HL-60 (cell line): ENCODE measurements at regions not wholly inside any gene's neighbourhood (a gene's known extent, or its start where the extent isn't known, plus 50 kb on each side); places are given as distances from the start of the nearest gene placed in this dataset.

Source experiments
- DNase-seq, 2 experiments: peaks; one replicate each; pipeline ENCODE4 v3.0.0-alpha.2; 2010 to 2020; ENCODE audit warnings: low read depth in 1 of 2, low spot score in 1 of 2
- H3K27ac ChIP-seq: fragments of 250-450 bp; sonication (Bioruptor Pico); replicated peaks from 2 replicates; pipeline ENCODE4 v1.5.1; 2020; ENCODE audit warnings: mild to moderate bottlenecking, moderate library complexity
- H3K27me3 ChIP-seq: fragments of 250-450 bp; sonication (Bioruptor Pico); 2 replicates; pipeline ENCODE4 v1.5.1; 2021; ENCODE audit warnings: mild to moderate bottlenecking, moderate library complexity; ENCODE audit not compliant: insufficient read depth, poor library complexity, severe bottlenecking
- H3K4me3 ChIP-seq: replicated peaks from 2 replicates; pipeline ENCODE4 v1.5.1; 2011; ENCODE audit warnings: mild to moderate bottlenecking, control low read depth, low read length; ENCODE audit not compliant: insufficient read depth
- CTCF ChIP-seq: IDR thresholded peaks from one replicate; pipeline ENCODE4 v1.5.1; 2011; ENCODE audit warnings: low read length, control low read depth, inconsistent platforms; ENCODE audit not compliant: insufficient read depth
- GABPA ChIP-seq: IDR thresholded peaks from 2 replicates; pipeline ENCODE4 v1.6.1; 2012; ENCODE audit warnings: low read depth
- POLR2AphosphoS5 ChIP-seq: IDR thresholded peaks from 2 replicates; pipeline ENCODE4 v1.6.1; 2012; ENCODE audit warnings: low read depth
- SPI1 ChIP-seq: IDR thresholded peaks from 2 replicates; pipeline ENCODE4 v1.6.1; 2012; ENCODE audit warnings: low read depth, mild to moderate bottlenecking, borderline replicate concordance
- TF ChIP-seq, protein P1 (sequence below): IDR thresholded peaks from 2 replicates; pipeline ENCODE4 v1.6.1; 2012; ENCODE audit warnings: low read depth; ENCODE audit not compliant: insufficient replicate concordance

DNA sequence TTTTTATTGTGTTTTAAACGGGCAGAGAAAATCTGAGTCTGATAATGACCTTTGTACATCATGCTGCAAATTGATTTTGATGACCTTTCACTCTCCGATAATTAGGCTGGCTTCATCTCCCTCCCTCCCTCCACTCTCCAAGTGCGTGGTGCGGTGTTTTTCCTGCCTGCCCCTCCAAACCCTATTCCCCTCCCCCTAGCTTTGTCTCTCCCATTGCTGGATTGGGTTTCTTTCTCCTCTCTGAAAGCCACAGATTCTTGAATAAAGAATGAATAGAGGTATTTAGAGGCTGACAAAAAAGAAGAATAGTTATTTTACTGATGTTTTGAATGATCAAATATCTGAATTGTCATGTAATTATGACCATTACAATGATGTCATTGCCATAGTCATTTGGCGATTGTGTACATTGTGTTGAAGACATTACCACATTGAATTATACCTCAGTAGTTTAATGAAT is 571.1 kb upstream of the ZNF608 start:
- H3K27ac ChIP-seq: no peak overlapping the region

DNA sequence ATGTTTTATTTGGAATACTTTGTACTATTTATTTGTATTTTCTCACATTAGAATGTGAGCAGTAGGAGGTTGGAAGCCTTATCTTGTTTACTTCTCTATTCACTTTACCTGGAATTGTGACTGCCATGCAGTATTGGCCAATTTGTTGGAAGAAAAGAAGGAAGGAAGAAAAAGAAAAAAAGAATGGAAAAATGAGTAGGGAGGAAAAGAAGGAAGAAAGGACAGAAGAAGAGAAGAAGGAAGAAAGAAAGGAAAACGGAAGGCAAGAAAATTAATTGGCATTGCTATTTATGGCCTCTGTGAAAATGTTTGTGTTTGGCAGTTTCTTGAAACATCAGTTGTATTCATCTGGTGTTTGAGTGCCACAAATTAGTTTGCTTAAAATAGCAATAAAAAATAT is 575.2 kb upstream of the ZNF608 start:
- DNase-seq: no peak
- Histone ChIP-seq H3K4me3 (no peak overlapping the region), H3K27ac (no peak overlapping the region), H3K27me3 (no peaks in the 10 kb centered on the region)
- TF ChIP-seq CTCF (no peak), POLR2AphosphoS5 (no peak), SPI1 (no peak), GABPA (no peak)
- TF ChIP-seq, protein P1, sequence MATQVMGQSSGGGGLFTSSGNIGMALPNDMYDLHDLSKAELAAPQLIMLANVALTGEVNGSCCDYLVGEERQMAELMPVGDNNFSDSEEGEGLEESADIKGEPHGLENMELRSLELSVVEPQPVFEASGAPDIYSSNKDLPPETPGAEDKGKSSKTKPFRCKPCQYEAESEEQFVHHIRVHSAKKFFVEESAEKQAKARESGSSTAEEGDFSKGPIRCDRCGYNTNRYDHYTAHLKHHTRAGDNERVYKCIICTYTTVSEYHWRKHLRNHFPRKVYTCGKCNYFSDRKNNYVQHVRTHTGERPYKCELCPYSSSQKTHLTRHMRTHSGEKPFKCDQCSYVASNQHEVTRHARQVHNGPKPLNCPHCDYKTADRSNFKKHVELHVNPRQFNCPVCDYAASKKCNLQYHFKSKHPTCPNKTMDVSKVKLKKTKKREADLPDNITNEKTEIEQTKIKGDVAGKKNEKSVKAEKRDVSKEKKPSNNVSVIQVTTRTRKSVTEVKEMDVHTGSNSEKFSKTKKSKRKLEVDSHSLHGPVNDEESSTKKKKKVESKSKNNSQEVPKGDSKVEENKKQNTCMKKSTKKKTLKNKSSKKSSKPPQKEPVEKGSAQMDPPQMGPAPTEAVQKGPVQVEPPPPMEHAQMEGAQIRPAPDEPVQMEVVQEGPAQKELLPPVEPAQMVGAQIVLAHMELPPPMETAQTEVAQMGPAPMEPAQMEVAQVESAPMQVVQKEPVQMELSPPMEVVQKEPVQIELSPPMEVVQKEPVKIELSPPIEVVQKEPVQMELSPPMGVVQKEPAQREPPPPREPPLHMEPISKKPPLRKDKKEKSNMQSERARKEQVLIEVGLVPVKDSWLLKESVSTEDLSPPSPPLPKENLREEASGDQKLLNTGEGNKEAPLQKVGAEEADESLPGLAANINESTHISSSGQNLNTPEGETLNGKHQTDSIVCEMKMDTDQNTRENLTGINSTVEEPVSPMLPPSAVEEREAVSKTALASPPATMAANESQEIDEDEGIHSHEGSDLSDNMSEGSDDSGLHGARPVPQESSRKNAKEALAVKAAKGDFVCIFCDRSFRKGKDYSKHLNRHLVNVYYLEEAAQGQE: no peak

More for the DNA sequence above, 571.1 kb upstream of the ZNF608 start:
- Histone ChIP-seq H3K4me3 (no peak overlapping the region), H3K27me3 (no peaks in the 10 kb centered on the region)
- TF ChIP-seq SPI1: no peak
- TF ChIP-seq, protein P1: no peak
- TF ChIP-seq GABPA: no peak
- TF ChIP-seq POLR2AphosphoS5: no peak
- TF ChIP-seq CTCF: no peak
- no peak for DNase-seq

- no peak for DNase-seq
- H3K4me3 ChIP-seq: no peak overlapping the region
- H3K27ac ChIP-seq: no peak overlapping the region
- TF ChIP-seq GABPA: no peak
- TF ChIP-seq CTCF: no peak
- TF ChIP-seq SPI1: no peak
- no peak for TF ChIP-seq POLR2AphosphoS5
- TF ChIP-seq, protein P1: no peak
- H3K27me3 ChIP-seq: no peaks in the 10 kb centered on the region
Observed at GRCh38 chr5:125323613-125324012, 577.2 kb upstream of the ZNF608 start.
